Neuron (in vitro differentiated cells): ENCODE measurements at regions not wholly inside any gene's neighbourhood (a gene's known extent, or its start where the extent isn't known, plus 50 kb on each side); places are given as distances from the start of the nearest gene placed in this dataset.

ENCODE experiments used
- H2AFZ ChIP-seq: one replicate; pipeline ENCODE4 v1.6.1; 2013; ENCODE audit warnings: low read depth, mild to moderate bottlenecking, inconsistent platforms, low read length, moderate library complexity
- H3K27me3 ChIP-seq: one replicate; pipeline ENCODE4 v1.6.1; 2013; ENCODE audit warnings: low read length; ENCODE audit not compliant: insufficient read depth
- H3K36me3 ChIP-seq: one replicate; pipeline ENCODE4 v1.6.1; 2013; ENCODE audit warnings: low read length; ENCODE audit not compliant: insufficient read depth
- H3K4me1 ChIP-seq: one replicate; pipeline ENCODE4 v1.6.1; 2013; ENCODE audit warnings: low read length; ENCODE audit not compliant: insufficient read depth
- H3K4me3 ChIP-seq: 2 replicates; pipeline ENCODE4 v1.5.1; 2013; ENCODE audit warnings: mild to moderate bottlenecking, low read length, moderate library complexity
- H3K9me3 ChIP-seq: one replicate; pipeline ENCODE4 v1.6.1; 2013; ENCODE audit warnings: low read length

GRCh38 chr18:40523287-40523686 lies 1431.7 kb upstream of the PIK3C3 start:
- no peaks in the 10 kb centered on the region for H3K9me3 ChIP-seq
- no peak overlapping the region for H3K4me3 ChIP-seq
- H3K36me3 ChIP-seq = no peaks in the 10 kb centered on the region
- H3K4me1 ChIP-seq = no peaks in the 10 kb centered on the region
- no peaks in the 10 kb centered on the region for H3K27me3 ChIP-seq
- H2AFZ ChIP-seq = no peak overlapping the region

GRCh38 chr18:40501026-40501425 lies 1454.0 kb upstream of the PIK3C3 start:
- Histone ChIP-seq H3K4me1 (peaks cover 7% of the 10 kb centered on the region), H2AFZ (no peak overlapping the region), H3K36me3 (no peaks in the 10 kb centered on the region)

GRCh38 chr18:40494603-40495002 lies 1460.4 kb upstream of the PIK3C3 start:
- no peaks in the 10 kb centered on the region for H3K36me3 ChIP-seq
- H3K27me3 ChIP-seq = no peaks in the 10 kb centered on the region
- no peak overlapping the region for H3K4me3 ChIP-seq
- no peaks in the 10 kb centered on the region for H3K9me3 ChIP-seq
- no peak overlapping the region for H2AFZ ChIP-seq
- H3K4me1 ChIP-seq = no peaks in the 10 kb centered on the region

More at GRCh38 chr18:40501026-40501425, 1454.0 kb upstream of the PIK3C3 start:
- Histone ChIP-seq H3K9me3 (no peaks in the 10 kb centered on the region), H3K27me3 (no peaks in the 10 kb centered on the region), H3K4me3 (no peak overlapping the region)

- Histone ChIP-seq H3K27me3 (no peaks in the 10 kb centered on the region), H2AFZ (no peak overlapping the region), H3K4me1 (no peaks in the 10 kb centered on the region), H3K4me3 (no peak overlapping the region), H3K36me3 (no peaks in the 10 kb centered on the region), H3K9me3 (no peaks in the 10 kb centered on the region)
Observed at GRCh38 chr18:40493316-40493715, 1461.7 kb upstream of the PIK3C3 start.

DNA sequence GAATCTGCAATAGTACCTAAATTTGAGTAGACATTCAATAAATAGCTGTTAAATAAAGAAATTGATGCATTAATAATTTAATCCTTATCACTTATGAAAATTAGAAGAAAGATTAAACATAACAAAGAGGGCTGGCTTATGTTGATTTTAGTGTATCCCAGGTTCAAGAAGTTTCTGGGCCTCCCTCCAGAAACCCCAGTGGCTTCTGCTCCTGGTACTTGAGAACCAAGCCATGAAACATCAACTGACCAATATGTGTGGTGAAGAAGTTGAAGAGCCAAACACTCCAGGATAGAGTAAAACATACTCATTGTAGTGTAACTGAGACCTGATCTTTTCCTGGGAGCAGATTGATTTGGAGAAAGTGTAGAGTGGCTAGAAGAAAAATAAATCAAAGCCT lies 1465.7 kb upstream of the PIK3C3 start:
- H3K4me3 ChIP-seq = no peak overlapping the region
- H2AFZ ChIP-seq = no peak overlapping the region
- no peaks in the 10 kb centered on the region for H3K4me1 ChIP-seq
- H3K9me3 ChIP-seq = no peaks in the 10 kb centered on the region
- no peaks in the 10 kb centered on the region for H3K27me3 ChIP-seq
- no peaks in the 10 kb centered on the region for H3K36me3 ChIP-seq

DNA sequence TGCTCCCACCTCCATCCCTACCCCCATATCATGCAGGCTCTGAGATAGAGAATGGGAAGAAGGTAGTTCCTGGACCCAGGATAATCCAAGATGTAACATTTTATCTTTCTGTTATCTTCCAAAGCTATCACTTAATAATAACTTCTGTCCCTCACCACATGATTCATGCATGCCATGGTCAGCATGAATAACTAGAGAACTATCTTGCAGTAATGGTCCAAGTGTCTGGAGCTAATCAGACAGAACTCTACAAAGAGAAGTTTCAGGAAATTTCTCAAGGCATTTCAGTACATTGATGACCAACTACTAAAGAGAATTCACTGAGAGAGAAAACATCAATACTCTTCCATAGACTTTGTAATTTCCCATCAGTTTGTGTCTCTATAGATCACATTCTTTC lies 1469.7 kb upstream of the PIK3C3 start:
- H3K4me1 ChIP-seq = no peaks in the 10 kb centered on the region
- H2AFZ ChIP-seq = peak overlapping the region; percentile 23
- no peaks in the 10 kb centered on the region for H3K9me3 ChIP-seq
- H3K4me3 ChIP-seq = no peak overlapping the region
- no peaks in the 10 kb centered on the region for H3K27me3 ChIP-seq
- no peaks in the 10 kb centered on the region for H3K36me3 ChIP-seq

- no peaks in the 10 kb centered on the region for H3K9me3 ChIP-seq
- H3K36me3 ChIP-seq = no peaks in the 10 kb centered on the region
Observed at GRCh38 chr18:40473221-40474029, 1481.6 kb upstream of the PIK3C3 start.

GRCh38 chr18:40470723-40471122 lies 1484.3 kb upstream of the PIK3C3 start:
- Histone ChIP-seq H3K27me3 (no peaks in the 10 kb centered on the region), H3K4me3 (no peak overlapping the region), H3K36me3 (no peaks in the 10 kb centered on the region), H2AFZ (no peak overlapping the region), H3K4me1 (peaks cover 3% of the 10 kb centered on the region), H3K9me3 (no peaks in the 10 kb centered on the region)

More at GRCh38 chr18:40473221-40474029, 1481.6 kb upstream of the PIK3C3 start:
- Histone ChIP-seq H3K4me3 (no peak overlapping the region), H3K4me1 (peaks cover 3% of the 10 kb centered on the region), H2AFZ (no peak overlapping the region), H3K27me3 (no peaks in the 10 kb centered on the region)

- Histone ChIP-seq H3K36me3 (no peaks in the 10 kb centered on the region), H3K4me3 (no peak overlapping the region), H2AFZ (no peak overlapping the region), H3K27me3 (no peaks in the 10 kb centered on the region), H3K9me3 (no peaks in the 10 kb centered on the region), H3K4me1 (peaks cover 3% of the 10 kb centered on the region)
Observed at GRCh38 chr18:40469851-40470250, 1485.2 kb upstream of the PIK3C3 start.

GRCh38 chr18:40469316-40469715 lies 1485.7 kb upstream of the PIK3C3 start:
- H3K4me3 ChIP-seq = no peak overlapping the region
- H3K9me3 ChIP-seq = no peaks in the 10 kb centered on the region
- H3K4me1 ChIP-seq = peaks cover 3% of the 10 kb centered on the region
- H3K36me3 ChIP-seq = no peaks in the 10 kb centered on the region
- no peak overlapping the region for H2AFZ ChIP-seq
- H3K27me3 ChIP-seq = no peaks in the 10 kb centered on the region

DNA sequence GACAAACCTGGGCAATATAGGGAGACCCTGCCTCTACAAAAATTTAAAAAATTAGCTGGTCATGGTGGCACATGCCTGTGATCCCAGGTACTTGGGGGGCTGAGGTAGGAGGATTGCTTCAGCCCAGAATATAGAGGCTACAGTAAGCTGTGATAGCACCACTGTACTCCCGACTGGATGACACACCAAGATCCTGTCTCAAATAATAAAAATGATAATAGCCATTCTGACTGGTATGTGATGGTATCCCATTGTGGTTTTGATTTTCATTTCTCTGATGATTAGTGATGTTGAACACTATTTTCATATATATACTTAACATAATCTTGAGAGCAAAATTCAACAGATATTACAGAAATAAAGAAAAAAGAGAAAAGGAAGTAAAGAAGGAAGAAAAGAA lies 1491.0 kb upstream of the PIK3C3 start:
- Histone ChIP-seq H3K27me3 (no peaks in the 10 kb centered on the region), H3K9me3 (no peaks in the 10 kb centered on the region), H2AFZ (no peak overlapping the region), H3K4me1 (no peaks in the 10 kb centered on the region), H3K4me3 (no peak overlapping the region), H3K36me3 (no peaks in the 10 kb centered on the region)

DNA sequence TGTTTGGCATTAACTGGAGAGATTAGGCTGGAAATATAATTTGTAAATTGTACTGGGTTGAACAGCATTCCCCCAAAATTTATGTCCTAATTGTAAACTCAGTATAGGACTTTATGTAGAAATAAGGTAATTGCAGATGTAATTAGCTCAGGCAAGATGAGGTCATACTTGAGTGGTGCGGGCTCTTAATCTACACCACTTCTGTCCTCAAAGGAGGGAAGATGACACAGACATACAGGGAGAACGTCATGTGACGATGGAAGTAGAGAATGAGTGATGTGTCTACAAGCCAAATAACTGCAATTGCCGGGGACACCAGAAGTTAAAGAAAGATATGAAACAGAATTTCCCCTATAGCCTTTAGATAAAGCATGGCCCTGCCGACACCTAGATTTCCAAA lies 1501.1 kb upstream of the PIK3C3 start:
- no peak overlapping the region for H2AFZ ChIP-seq
- H3K36me3 ChIP-seq = no peaks in the 10 kb centered on the region
- no peaks in the 10 kb centered on the region for H3K27me3 ChIP-seq
- no peak overlapping the region for H3K4me3 ChIP-seq
- H3K4me1 ChIP-seq = peaks cover 5% of the 10 kb centered on the region
- no peaks in the 10 kb centered on the region for H3K9me3 ChIP-seq

DNA sequence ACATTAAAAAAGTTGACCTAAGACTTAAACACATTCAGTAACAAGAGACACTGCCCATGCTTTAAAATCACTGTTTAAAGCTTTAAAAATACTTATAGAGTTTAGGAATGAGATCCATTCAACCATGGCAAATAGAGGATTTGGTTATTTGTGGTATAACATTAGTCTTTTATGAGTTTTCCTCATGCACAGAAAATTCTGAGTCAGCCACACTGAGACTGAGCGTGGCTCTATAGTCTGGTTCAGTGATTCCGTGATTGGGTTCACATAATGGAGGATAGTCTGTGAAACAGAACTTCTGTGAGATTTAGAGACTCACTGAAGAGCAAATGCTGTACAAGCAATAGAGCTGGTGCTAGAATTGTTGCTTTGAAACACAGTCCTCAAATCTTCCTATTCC lies 1502.4 kb upstream of the PIK3C3 start:
- H3K36me3 ChIP-seq = no peaks in the 10 kb centered on the region
- H3K4me3 ChIP-seq = no peak overlapping the region
- H3K9me3 ChIP-seq = no peaks in the 10 kb centered on the region
- H3K4me1 ChIP-seq = peaks cover 5% of the 10 kb centered on the region
- no peaks in the 10 kb centered on the region for H3K27me3 ChIP-seq
- no peak overlapping the region for H2AFZ ChIP-seq

DNA sequence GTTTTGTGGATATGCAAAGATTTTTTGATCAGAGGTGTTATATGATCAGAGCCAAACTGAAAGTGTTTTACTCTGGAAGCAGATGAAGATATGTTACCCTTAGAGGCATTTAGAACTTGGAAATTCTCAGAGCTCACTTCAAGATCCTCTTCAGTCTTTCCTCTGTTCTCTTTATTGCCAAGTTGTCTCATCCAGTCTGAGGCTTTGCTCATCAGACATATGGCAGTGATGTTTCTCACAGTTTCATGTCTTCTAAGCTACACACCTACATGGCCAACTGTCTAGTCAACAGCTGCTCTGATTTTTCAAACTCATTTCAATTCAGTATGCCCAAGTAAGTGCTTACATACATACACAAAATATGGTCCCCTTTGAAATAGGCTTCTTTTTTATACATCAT lies 1504.3 kb upstream of the PIK3C3 start:
- Histone ChIP-seq H3K27me3 (no peaks in the 10 kb centered on the region), H3K4me3 (no peak overlapping the region), H2AFZ (no peak overlapping the region), H3K9me3 (no peaks in the 10 kb centered on the region), H3K36me3 (no peaks in the 10 kb centered on the region), H3K4me1 (peaks cover 5% of the 10 kb centered on the region)
